ENCODE measurements at regions not wholly inside any gene's neighbourhood (a gene's known extent, or its start where the extent isn't known, plus 50 kb on each side); places are given as distances from the start of the nearest gene placed in this dataset.
"Not testable (repeated sequence)": the region's sequence is repeated elsewhere in the genome, so short reads cannot be mapped to it uniquely, and the experiment has no call there.

DNA sequence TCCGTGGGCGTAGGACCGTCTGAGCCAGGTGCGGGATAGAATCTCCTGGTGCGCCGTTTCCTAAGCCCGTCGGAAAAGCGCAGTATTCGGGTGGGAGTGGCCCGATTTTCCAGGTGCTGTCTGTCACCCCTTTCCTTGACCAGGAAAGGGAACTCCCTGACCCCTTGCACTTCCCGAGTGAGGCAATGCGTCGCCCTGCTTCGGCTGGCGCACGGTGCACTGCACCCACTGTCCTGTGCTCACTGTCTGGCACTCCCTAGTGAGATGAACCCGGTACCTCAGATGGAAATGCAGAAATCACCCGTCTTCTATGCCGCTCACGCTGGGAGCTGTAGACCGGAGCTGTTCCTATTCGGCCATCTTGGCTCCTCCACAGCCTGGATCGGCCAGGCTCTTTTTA lies 74.9 kb upstream of the LIFR start:
- TF ChIP-seq POLR2AphosphoS5 (IDR thresholded peaks at IDR 0.05) = not testable (repeated sequence)
- TF ChIP-seq, protein P1, sequence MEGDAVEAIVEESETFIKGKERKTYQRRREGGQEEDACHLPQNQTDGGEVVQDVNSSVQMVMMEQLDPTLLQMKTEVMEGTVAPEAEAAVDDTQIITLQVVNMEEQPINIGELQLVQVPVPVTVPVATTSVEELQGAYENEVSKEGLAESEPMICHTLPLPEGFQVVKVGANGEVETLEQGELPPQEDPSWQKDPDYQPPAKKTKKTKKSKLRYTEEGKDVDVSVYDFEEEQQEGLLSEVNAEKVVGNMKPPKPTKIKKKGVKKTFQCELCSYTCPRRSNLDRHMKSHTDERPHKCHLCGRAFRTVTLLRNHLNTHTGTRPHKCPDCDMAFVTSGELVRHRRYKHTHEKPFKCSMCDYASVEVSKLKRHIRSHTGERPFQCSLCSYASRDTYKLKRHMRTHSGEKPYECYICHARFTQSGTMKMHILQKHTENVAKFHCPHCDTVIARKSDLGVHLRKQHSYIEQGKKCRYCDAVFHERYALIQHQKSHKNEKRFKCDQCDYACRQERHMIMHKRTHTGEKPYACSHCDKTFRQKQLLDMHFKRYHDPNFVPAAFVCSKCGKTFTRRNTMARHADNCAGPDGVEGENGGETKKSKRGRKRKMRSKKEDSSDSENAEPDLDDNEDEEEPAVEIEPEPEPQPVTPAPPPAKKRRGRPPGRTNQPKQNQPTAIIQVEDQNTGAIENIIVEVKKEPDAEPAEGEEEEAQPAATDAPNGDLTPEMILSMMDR (IDR thresholded peaks at IDR 0.05) = not testable (repeated sequence)
